ENCODE measurements at regions not wholly inside any gene's neighbourhood (a gene's known extent, or its start where the extent isn't known, plus 50 kb on each side); places are given as distances from the start of the nearest gene placed in this dataset.

DNA sequence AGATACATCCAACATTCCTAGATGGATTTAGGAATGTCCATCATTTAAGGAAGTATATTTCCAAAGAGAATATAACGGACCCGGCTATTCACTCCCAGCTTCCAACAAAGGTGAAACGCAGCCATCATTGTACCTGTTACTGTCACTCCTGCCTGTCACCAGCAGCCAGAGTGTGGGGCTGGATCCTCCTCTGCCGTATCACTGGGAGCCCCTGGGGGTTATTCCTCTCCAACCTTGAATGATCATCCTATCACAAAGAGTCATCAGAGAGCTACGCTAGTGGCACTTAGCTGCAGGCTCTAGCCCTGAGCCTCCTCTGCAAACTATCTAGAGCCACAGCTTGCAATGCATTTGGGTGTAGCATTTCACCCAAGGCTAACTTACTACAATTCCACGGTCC lies 73.6 kb upstream of the NHSL1 start:
- TF ChIP-seq, protein P1, sequence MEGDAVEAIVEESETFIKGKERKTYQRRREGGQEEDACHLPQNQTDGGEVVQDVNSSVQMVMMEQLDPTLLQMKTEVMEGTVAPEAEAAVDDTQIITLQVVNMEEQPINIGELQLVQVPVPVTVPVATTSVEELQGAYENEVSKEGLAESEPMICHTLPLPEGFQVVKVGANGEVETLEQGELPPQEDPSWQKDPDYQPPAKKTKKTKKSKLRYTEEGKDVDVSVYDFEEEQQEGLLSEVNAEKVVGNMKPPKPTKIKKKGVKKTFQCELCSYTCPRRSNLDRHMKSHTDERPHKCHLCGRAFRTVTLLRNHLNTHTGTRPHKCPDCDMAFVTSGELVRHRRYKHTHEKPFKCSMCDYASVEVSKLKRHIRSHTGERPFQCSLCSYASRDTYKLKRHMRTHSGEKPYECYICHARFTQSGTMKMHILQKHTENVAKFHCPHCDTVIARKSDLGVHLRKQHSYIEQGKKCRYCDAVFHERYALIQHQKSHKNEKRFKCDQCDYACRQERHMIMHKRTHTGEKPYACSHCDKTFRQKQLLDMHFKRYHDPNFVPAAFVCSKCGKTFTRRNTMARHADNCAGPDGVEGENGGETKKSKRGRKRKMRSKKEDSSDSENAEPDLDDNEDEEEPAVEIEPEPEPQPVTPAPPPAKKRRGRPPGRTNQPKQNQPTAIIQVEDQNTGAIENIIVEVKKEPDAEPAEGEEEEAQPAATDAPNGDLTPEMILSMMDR (IDR thresholded peaks at IDR 0.05; ENCODE audit: control extremely low read depth, extremely low read depth, low read depth, missing control alignments), result no peak
- POLR2A ChIA-PET, result no interaction called here
- DNase-seq (ENCODE audit: extremely low spot score), result no peak

GRCh38 chr6:138575257-138575656 lies 76.0 kb upstream of the NHSL1 start:
- ChIA-PET CTCF (interaction anchor here (1.0 to 2.0 kb wide), 3 partner anchors 8 to 14 kb away, joined by 3 to 5 read pairs (median 5); no protein-coding TSS in a partner anchor), POLR2A (interaction anchor here (0.6 kb wide), 1 partner anchor 926 kb away, joined by 4 read pairs; no protein-coding TSS in a partner anchor)
- no peak for DNase-seq (ENCODE audit: extremely low spot score)
- TF ChIP-seq, protein P1 (IDR thresholded peaks at IDR 0.05; ENCODE audit: control extremely low read depth, extremely low read depth, low read depth, missing control alignments), result no peak

More for the DNA sequence above, 73.6 kb upstream of the NHSL1 start:
- CTCF ChIA-PET, result interaction anchor here (0.7 to 1.4 kb wide), 4 partner anchors 12 to 63 kb away, joined by 3 to 5 read pairs (median 3); no protein-coding TSS in a partner anchor

GRCh38 chr6:138576313-138576712 lies 77.0 kb upstream of the NHSL1 start:
- TF ChIP-seq, protein P1 (IDR thresholded peaks at IDR 0.05; ENCODE audit: control extremely low read depth, extremely low read depth, low read depth, missing control alignments), result no peak
- DNase-seq (ENCODE audit: extremely low spot score), result no peak
- POLR2A ChIA-PET, result no interaction called here
- CTCF ChIA-PET, result interaction anchor here (0.6 to 2.0 kb wide), 2 partner anchors 11 to 15 kb away, joined by 3 to 5 read pairs; no protein-coding TSS in a partner anchor

DNA sequence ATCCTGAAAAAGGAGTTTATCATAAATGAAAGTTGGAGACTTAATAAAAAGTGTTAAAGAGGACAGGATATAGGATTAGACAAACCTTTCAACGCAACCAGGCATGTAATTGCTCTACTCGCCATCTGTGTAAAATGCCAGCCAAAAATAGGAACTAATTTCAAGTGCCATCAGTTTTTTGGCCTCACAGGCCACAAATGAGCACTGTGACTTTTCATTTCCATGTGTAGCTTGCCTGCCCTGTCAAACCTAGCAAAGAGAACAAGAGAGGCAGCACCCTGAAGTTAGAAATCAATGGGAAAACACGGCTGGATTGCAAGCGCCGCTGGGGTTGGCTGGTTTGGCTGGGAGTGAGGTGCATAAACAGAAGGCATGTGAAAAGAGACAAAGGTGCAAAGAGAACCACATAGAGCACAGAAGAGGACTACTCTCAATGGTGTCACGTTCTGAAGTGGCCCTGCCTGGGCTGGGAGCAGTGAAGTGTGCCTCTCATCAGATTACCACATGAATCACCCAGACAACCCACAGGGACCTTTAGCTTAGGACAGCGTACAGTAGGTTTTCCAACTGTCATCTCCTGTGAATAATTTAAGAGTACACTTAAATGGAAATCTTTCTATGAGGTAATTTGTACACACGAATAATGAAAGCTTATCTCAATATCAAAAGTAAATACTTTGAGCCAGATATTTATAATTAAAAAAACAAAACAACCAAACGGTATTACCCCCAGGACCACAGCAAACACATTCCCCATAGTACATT lies 78.0 kb upstream of the NHSL1 start:
- no peak for DNase-seq (ENCODE audit: extremely low spot score)
- TF ChIP-seq, protein P1 (IDR thresholded peaks at IDR 0.05; ENCODE audit: control extremely low read depth, extremely low read depth, low read depth, missing control alignments), result no peak
- CTCF ChIA-PET, result interaction anchor here (0.9 to 3.9 kb wide), 5 partner anchors 9 to 115 kb away, joined by 3 to 14 read pairs (median 4); no protein-coding TSS in a partner anchor
- POLR2A ChIA-PET, result no interaction called here

- TF ChIP-seq, protein P1 (IDR thresholded peaks at IDR 0.05; ENCODE audit: control extremely low read depth, extremely low read depth, low read depth, missing control alignments), result no peak
- POLR2A ChIA-PET, result no interaction called here
- no peak for DNase-seq (ENCODE audit: extremely low spot score)
- CTCF ChIA-PET, result interaction anchor here (1.2 to 3.9 kb wide), 3 partner anchors 9 to 184 kb away, joined by 3 to 14 read pairs (median 3); no protein-coding TSS in a partner anchor
These were observed 80.7 kb upstream of the NHSL1 start for GRCh38 chr6:138580040-138580439.

- DNase-seq (ENCODE audit: extremely low spot score), result no peak
- POLR2A ChIA-PET, result no interaction called here
- CTCF ChIA-PET, result interaction anchor here (1.2 to 3.9 kb wide), 3 partner anchors 8 to 183 kb away, joined by 3 to 14 read pairs (median 3); no protein-coding TSS in a partner anchor
- TF ChIP-seq, protein P1 (IDR thresholded peaks at IDR 0.05; ENCODE audit: control extremely low read depth, extremely low read depth, low read depth, missing control alignments), result no peak
These were observed 81.5 kb upstream of the NHSL1 start for GRCh38 chr6:138580801-138581200.
